ENCODE measurements at regions not wholly inside any gene's neighbourhood (a gene's known extent, or its start where the extent isn't known, plus 50 kb on each side); places are given as distances from the start of the nearest gene placed in this dataset.

- no peak for DNase-seq (ENCODE audit: low read depth, low spot score)
- no peak overlapping the region for H3K4me3 ChIP-seq (ENCODE audit: low read length)
These were observed 617.9 kb downstream of the BNC2 start for GRCh38 chr9:16252616-16253015.

- H3K4me3 ChIP-seq (ENCODE audit: low read length) = no peak overlapping the region
These were observed 615.8 kb downstream of the BNC2 start for GRCh38 chr9:16254674-16255073.

GRCh38 chr9:16255217-16255616 lies 615.3 kb downstream of the BNC2 start:
- no peak overlapping the region for H3K4me3 ChIP-seq (ENCODE audit: low read length)
- DNase-seq (ENCODE audit: low read depth, low spot score) = no peak

More at GRCh38 chr9:16254674-16255073, 615.8 kb downstream of the BNC2 start:
- no peak for DNase-seq (ENCODE audit: low read depth, low spot score)

GRCh38 chr9:16257604-16258003 lies 612.9 kb downstream of the BNC2 start:
- DNase-seq (ENCODE audit: low read depth, low spot score) = no peak
- no peak overlapping the region for H3K4me3 ChIP-seq (ENCODE audit: low read length)

GRCh38 chr9:16258191-16258590 lies 612.3 kb downstream of the BNC2 start:
- no peak for DNase-seq (ENCODE audit: low read depth, low spot score)
- no peak overlapping the region for H3K4me3 ChIP-seq (ENCODE audit: low read length)

- peak; percentile 38 for DNase-seq (ENCODE audit: low read depth, low spot score)
- H3K4me3 ChIP-seq (ENCODE audit: low read length) = no peak overlapping the region
These were observed 611.8 kb downstream of the BNC2 start for GRCh38 chr9:16258708-16259107.

GRCh38 chr9:16262477-16263261 lies 607.8 kb downstream of the BNC2 start:
- DNase-seq (ENCODE audit: low read depth, low spot score) = no peak
- H3K4me3 ChIP-seq (ENCODE audit: low read length) = no peak overlapping the region

- no peak overlapping the region for H3K4me3 ChIP-seq (ENCODE audit: low read length)
- no peak for DNase-seq (ENCODE audit: low read depth, low spot score)
These were observed 604.8 kb downstream of the BNC2 start for GRCh38 chr9:16265688-16266087.

GRCh38 chr9:16266648-16267276 lies 603.7 kb downstream of the BNC2 start:
- DNase-seq (ENCODE audit: low read depth, low spot score) = no peak
- H3K4me3 ChIP-seq (ENCODE audit: low read length) = no peak overlapping the region

GRCh38 chr9:16267281-16268066 lies 603.0 kb downstream of the BNC2 start:
- peak overlapping the region; percentile 20 for H3K4me3 ChIP-seq (ENCODE audit: low read length)
- peak; percentile 39 for DNase-seq (ENCODE audit: low read depth, low spot score)

GRCh38 chr9:16268067-16268881 lies 602.2 kb downstream of the BNC2 start:
- no peak for DNase-seq (ENCODE audit: low read depth, low spot score)
- no peak overlapping the region for H3K4me3 ChIP-seq (ENCODE audit: low read length)

GRCh38 chr9:16271967-16272366 lies 598.5 kb downstream of the BNC2 start:
- no peak overlapping the region for H3K4me3 ChIP-seq (ENCODE audit: low read length)

GRCh38 chr9:16272776-16273175 lies 597.7 kb downstream of the BNC2 start:
- no peak for DNase-seq (ENCODE audit: low read depth, low spot score)

More at GRCh38 chr9:16271967-16272366, 598.5 kb downstream of the BNC2 start:
- no peak for DNase-seq (ENCODE audit: low read depth, low spot score)

GRCh38 chr9:16275795-16276624 lies 594.5 kb downstream of the BNC2 start:
- no peak overlapping the region for H3K4me3 ChIP-seq (ENCODE audit: low read length)
- no peak for DNase-seq (ENCODE audit: low read depth, low spot score)

More at GRCh38 chr9:16272776-16273175, 597.7 kb downstream of the BNC2 start:
- no peak overlapping the region for H3K4me3 ChIP-seq (ENCODE audit: low read length)

GRCh38 chr9:16276866-16277265 lies 593.6 kb downstream of the BNC2 start:
- DNase-seq (ENCODE audit: low read depth, low spot score) = no peak

GRCh38 chr9:16277471-16277960 lies 593.0 kb downstream of the BNC2 start:
- no peak for DNase-seq (ENCODE audit: low read depth, low spot score)
- H3K4me3 ChIP-seq (ENCODE audit: low read length) = no peak overlapping the region

More at GRCh38 chr9:16276866-16277265, 593.6 kb downstream of the BNC2 start:
- H3K4me3 ChIP-seq (ENCODE audit: low read length) = no peak overlapping the region

- DNase-seq (ENCODE audit: low read depth, low spot score) = no peak
- no peak overlapping the region for H3K4me3 ChIP-seq (ENCODE audit: low read length)
These were observed 592.0 kb downstream of the BNC2 start for GRCh38 chr9:16278326-16278999.

All from Jurkat, Clone E6-1 (cell line).